Transverse colon (tissue), 4 donors: ENCODE measurements at regions not wholly inside any gene's neighbourhood (a gene's known extent, or its start where the extent isn't known, plus 50 kb on each side); places are given as distances from the start of the nearest gene placed in this dataset.

ENCODE experiments used
- EP300 ChIP-seq: sonication (generic); formaldehyde crosslinking; IDR thresholded peaks from one replicate; pipeline ENCODE4 v1.6.1; 2017; ENCODE audit warnings: antibody characterized with exemption, low read depth
- POLR2A ChIP-seq: fragments of 450-650 bp; IDR thresholded peaks from one replicate; pipeline ENCODE4 v1.6.1; 2016; ENCODE audit warnings: antibody characterized with exemption, mild to moderate bottlenecking, moderate library complexity
- POLR2AphosphoS5 ChIP-seq, 3 donors: sonication (generic); formaldehyde crosslinking; IDR thresholded peaks; one replicate each; pipeline ENCODE4 v1.6.1; 2016; ENCODE audit warnings: antibody characterized with exemption in 3 of 3
- TF ChIP-seq, protein P1 (sequence below), 5 experiments: fragments of 200-600 bp in 3 of 5; fragments of 450-650 bp in 2 of 5; sonication (generic) in 3 of 5; IDR thresholded peaks; 1 replicate in 2 of 5; 2 replicates in 3 of 5; pipeline ENCODE4 v1.5.1; 2016 to 2017; ENCODE audit warnings: antibody characterized with exemption in 5 of 5, inconsistent platforms in 3 of 5, mild to moderate bottlenecking in 2 of 5, moderate library complexity in 1 of 5

DNA sequence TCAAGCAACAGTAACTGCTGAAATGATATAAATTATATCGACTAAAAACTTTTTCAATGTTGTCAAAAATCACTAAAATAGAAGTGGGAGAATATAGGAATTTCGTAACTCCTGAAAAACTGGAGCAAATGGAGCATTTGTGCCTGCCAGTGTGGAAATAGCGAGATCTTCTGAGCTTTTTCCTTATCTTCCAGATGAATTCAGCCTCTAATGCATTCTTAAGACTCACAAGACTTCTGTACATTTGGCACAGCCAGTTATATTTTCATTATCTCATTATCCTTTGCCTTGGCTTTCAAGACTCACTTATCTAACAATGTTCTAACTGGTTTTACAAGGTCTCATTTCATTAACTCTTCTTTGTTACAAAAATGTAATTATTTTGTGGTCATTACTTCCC is 252.4 kb downstream of the GXYLT1 start:
- TF ChIP-seq, protein P1, sequence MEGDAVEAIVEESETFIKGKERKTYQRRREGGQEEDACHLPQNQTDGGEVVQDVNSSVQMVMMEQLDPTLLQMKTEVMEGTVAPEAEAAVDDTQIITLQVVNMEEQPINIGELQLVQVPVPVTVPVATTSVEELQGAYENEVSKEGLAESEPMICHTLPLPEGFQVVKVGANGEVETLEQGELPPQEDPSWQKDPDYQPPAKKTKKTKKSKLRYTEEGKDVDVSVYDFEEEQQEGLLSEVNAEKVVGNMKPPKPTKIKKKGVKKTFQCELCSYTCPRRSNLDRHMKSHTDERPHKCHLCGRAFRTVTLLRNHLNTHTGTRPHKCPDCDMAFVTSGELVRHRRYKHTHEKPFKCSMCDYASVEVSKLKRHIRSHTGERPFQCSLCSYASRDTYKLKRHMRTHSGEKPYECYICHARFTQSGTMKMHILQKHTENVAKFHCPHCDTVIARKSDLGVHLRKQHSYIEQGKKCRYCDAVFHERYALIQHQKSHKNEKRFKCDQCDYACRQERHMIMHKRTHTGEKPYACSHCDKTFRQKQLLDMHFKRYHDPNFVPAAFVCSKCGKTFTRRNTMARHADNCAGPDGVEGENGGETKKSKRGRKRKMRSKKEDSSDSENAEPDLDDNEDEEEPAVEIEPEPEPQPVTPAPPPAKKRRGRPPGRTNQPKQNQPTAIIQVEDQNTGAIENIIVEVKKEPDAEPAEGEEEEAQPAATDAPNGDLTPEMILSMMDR (IDR thresholded peaks at IDR 0.05): no peak
- TF ChIP-seq POLR2A (no peak), EP300 (no peak), POLR2AphosphoS5 (IDR thresholded peaks at IDR 0.05) (no peak)
